HCT116 (cell line): ENCODE measurements at regions not wholly inside any gene's neighbourhood (a gene's known extent, or its start where the extent isn't known, plus 50 kb on each side); places are given as distances from the start of the nearest gene placed in this dataset.

Experiments
- ATAC-seq: fragments of 200-7000 bp; cut with Tn5 transposase; 2 replicates; pipeline ENCODE4 v1.9.1; 2020; ENCODE audit warnings: mild to moderate bottlenecking, moderate library complexity
- BruUV-seq: library from RNA; stranded (reverse); fragments of 400-500 nt; replicated peaks from 2 replicates; lab custom pipeline; 2021; lab: Mats Ljungman, UMichigan
- CTCF ChIA-PET: fragments of 300-600 bp; sonication (Branson Sonifier 250); formaldehyde crosslinking; loops from one replicate; lab custom pipeline; 2021; ENCODE audit warnings: antibody characterized with exemption; lab: Charles Lee
- POLR2A ChIA-PET: fragments of 300-600, 350-600 bp; sonication (Branson Sonifier 250); formaldehyde crosslinking; loops from one replicate; lab custom pipeline; 2021; ENCODE audit warnings: antibody characterized with exemption; lab: Charles Lee
- RAD21 ChIA-PET, 2 experiments: fragments of 300-600 bp; sonication (Branson Sonifier 250); formaldehyde crosslinking; loops; one replicate each; lab custom pipeline; 2023; ENCODE audit warnings: low total read pairs in 2 of 2; ENCODE audit not compliant: uncharacterized antibody in 2 of 2, unreplicated experiment in 2 of 2, low non-redundant PET in 1 of 2; lab: Charles Lee
- DNase-seq: peaks from one replicate; pipeline ENCODE4 v3.0.0-alpha.2; 2010; ENCODE audit warnings: low read depth, low spot score
- H2AFZ ChIP-seq: fragments of 200-600 bp; shearing (Covaris generic), sonication (generic); 2 replicates; pipeline ENCODE4 v1.6.1; 2017; ENCODE audit warnings: low read depth, mixed run types, mixed read lengths, antibody characterized with exemption, low read length; ENCODE audit not compliant: poor library complexity, severe bottlenecking
- H3K27ac ChIP-seq: 2 replicates; pipeline ENCODE4 v1.5.1; 2012; ENCODE audit warnings: low read depth, low read length
- H3K27me3 ChIP-seq: fragments of 200-600 bp; sonication (generic); 2 replicates; pipeline ENCODE4 v1.6.1; 2016; ENCODE audit warnings: mixed run types, low read length, mixed read lengths; ENCODE audit not compliant: insufficient read depth
- H3K36me3 ChIP-seq, 2 experiments: fragments of 200-500 bp in 1 of 2; fragments of 200-600 bp in 1 of 2; sonication (Bioruptor generic) in 1 of 2; sonication (generic) in 1 of 2; 2 replicates each; pipeline versions ENCODE4 v1.5.1 to v1.6.1; 2014 to 2016; ENCODE audit warnings: low read length in 2 of 2, inconsistent platforms in 1 of 2, mixed read lengths in 1 of 2, mixed run types in 1 of 2; ENCODE audit not compliant: insufficient read depth in 2 of 2, control insufficient read depth in 1 of 2
- H3K4me1 ChIP-seq, 2 experiments: fragments of 200-600 bp in 1 of 2; sonication (generic) in 1 of 2; 2 replicates each; pipeline versions ENCODE4 v1.5.1 to v1.6.1; 2012 to 2017; ENCODE audit warnings: low read length in 2 of 2, inconsistent platforms in 1 of 2, mild to moderate bottlenecking in 1 of 2, mixed read lengths in 1 of 2, mixed run types in 1 of 2, moderate library complexity in 1 of 2; ENCODE audit not compliant: insufficient read depth in 2 of 2, control insufficient read depth in 1 of 2
- H3K4me2 ChIP-seq: fragments of 200-600 bp; sonication (generic); 2 replicates; pipeline ENCODE4 v1.6.1; 2017; ENCODE audit warnings: mixed run types, low read length, mixed read lengths
- H3K4me3 ChIP-seq, 2 experiments: fragments of 200-600 bp in 1 of 2; sonication (generic) in 1 of 2; replicated peaks in 1 of 2; 2 replicates each; pipeline ENCODE4 v1.5.1; 2011 to 2016; ENCODE audit warnings: low read length in 2 of 2, control low read depth in 1 of 2, low read depth in 1 of 2, mild to moderate bottlenecking in 1 of 2, mixed read lengths in 1 of 2, mixed run types in 1 of 2
- H3K79me2 ChIP-seq: fragments of 200-600 bp; sonication (generic); 2 replicates; pipeline ENCODE4 v1.6.1; 2017; ENCODE audit warnings: mild to moderate bottlenecking, mixed run types, low read length, moderate library complexity, mixed read lengths; ENCODE audit not compliant: insufficient read depth
- H3K9ac ChIP-seq: fragments of 200-600 bp; sonication (generic); 2 replicates; pipeline ENCODE4 v1.6.1; 2016; ENCODE audit warnings: low read length, mixed read lengths
- H3K9me2 ChIP-seq: fragments of 200-600 bp; sonication (generic), shearing (Covaris generic); 2 replicates; pipeline ENCODE4 v1.6.1; 2017; ENCODE audit warnings: mixed run types, mild to moderate bottlenecking, moderate library complexity; ENCODE audit not compliant: insufficient read depth
- H3K9me3 ChIP-seq, 2 experiments: fragments of 200-500 bp in 1 of 2; fragments of 200-600 bp in 1 of 2; sonication (Bioruptor generic) in 1 of 2; sonication (generic) in 1 of 2; 2 replicates each; pipeline ENCODE4 v1.6.1; 2014 to 2017; ENCODE audit warnings: low read length in 2 of 2, mixed read lengths in 2 of 2, inconsistent platforms in 1 of 2, low read depth in 1 of 2, mild to moderate bottlenecking in 1 of 2, mixed run types in 1 of 2, moderate library complexity in 1 of 2; ENCODE audit not compliant: control insufficient read depth in 1 of 2, insufficient read depth in 1 of 2
- H4K20me1 ChIP-seq: fragments of 200-600 bp; sonication (generic), shearing (Covaris generic); 2 replicates; pipeline ENCODE4 v1.6.1; 2017; ENCODE audit warnings: mixed run types, mild to moderate bottlenecking, moderate library complexity; ENCODE audit not compliant: insufficient read depth
- CBX3 ChIP-seq: IDR thresholded peaks from 2 replicates; pipeline ENCODE4 v1.6.1; 2012; ENCODE audit warnings: low read depth
- CEBPB ChIP-seq: IDR thresholded peaks from 2 replicates; pipeline ENCODE4 v1.6.1; 2012; ENCODE audit warnings: low read depth
- CTCF ChIP-seq, 3 experiments: fragments of 200-600 bp in 1 of 3; sonication (generic) in 1 of 3; IDR thresholded peaks in 2 of 3; conservative IDR thresholded peaks in 1 of 3; 2 replicates each; pipeline ENCODE4 v1.5.1; 2012 to 2017; ENCODE audit warnings: low read depth in 2 of 3, low read length in 2 of 3, antibody characterized with exemption in 1 of 3, borderline replicate concordance in 1 of 3, control low read depth in 1 of 3, mild to moderate bottlenecking in 1 of 3, mixed read lengths in 1 of 3, mixed run types in 1 of 3, moderate library complexity in 1 of 3; ENCODE audit not compliant: insufficient read depth in 1 of 3
- EGR1 ChIP-seq: IDR thresholded peaks from 2 replicates; pipeline ENCODE4 v1.6.1; 2012; ENCODE audit warnings: low read depth
- ELF1 ChIP-seq: IDR thresholded peaks from 2 replicates; pipeline ENCODE4 v1.6.1; 2012; ENCODE audit warnings: low read depth, borderline replicate concordance
- REST ChIP-seq: IDR thresholded peaks from 2 replicates; pipeline ENCODE4 v1.6.1; 2012; ENCODE audit warnings: low read depth
- ZBTB33 ChIP-seq: IDR thresholded peaks from 2 replicates; pipeline ENCODE4 v1.6.1; 2011; ENCODE audit warnings: mild to moderate bottlenecking, low read length, moderate library complexity; ENCODE audit not compliant: insufficient replicate concordance; ENCODE audit errors: extremely low read depth
- intact Hi-C: fragments of 100-400 bp; cut with micrococcal nuclease; formaldehyde crosslinking; loops from 2 replicates; pipeline ENCODE4 v1.10.0; 2022

GRCh38 chr4:14047840-14048239 lies 420.3 kb upstream of the BOD1L1 start:
- Histone ChIP-seq H3K4me3 (no peak overlapping the region), H3K9me3 (peaks cover 0 to 3% of the 10 kb centered on the region in 2 experiments; a peak in 2 of 4 replicates), H3K9me2 (no peaks in the 10 kb centered on the region), H3K4me2 (no peak overlapping the region), H3K27ac (no peak overlapping the region), H3K4me1 (no peaks in the 10 kb centered on the region), H3K9ac (no peak overlapping the region), H4K20me1 (no peaks in the 10 kb centered on the region), H3K79me2 (no peaks in the 10 kb centered on the region), H3K27me3 (no peaks in the 10 kb centered on the region), H2AFZ (no peak overlapping the region), H3K36me3 (no peaks in the 10 kb centered on the region)
- POLR2A ChIA-PET, result no interaction called here
- TF ChIP-seq CEBPB (no peak), CTCF (IDR thresholded peaks at IDR 0.05 in 2 of 3, conservative IDR thresholded peaks at IDR 0.05 in 1 of 3; ENCODE audit: borderline replicate concordance in 1 of 3, insufficient read depth in 1 of 3, low read depth in 2 of 3, low read length in 2 of 3) (no peak), REST (no peak), ELF1 (no peak), ZBTB33 (no peak), EGR1 (no peak), CBX3 (no peak)
- BruUV-seq, result no TSS peak
- RAD21 ChIA-PET, result no interaction called here
- ATAC-seq, result no peak
- CTCF ChIA-PET, result no interaction called here
- no peak for DNase-seq
- intact Hi-C loops, result no loop called here
